ENCODE measurements at regions not wholly inside any gene's neighbourhood (a gene's known extent, or its start where the extent isn't known, plus 50 kb on each side); places are given as distances from the start of the nearest gene placed in this dataset.

DNA sequence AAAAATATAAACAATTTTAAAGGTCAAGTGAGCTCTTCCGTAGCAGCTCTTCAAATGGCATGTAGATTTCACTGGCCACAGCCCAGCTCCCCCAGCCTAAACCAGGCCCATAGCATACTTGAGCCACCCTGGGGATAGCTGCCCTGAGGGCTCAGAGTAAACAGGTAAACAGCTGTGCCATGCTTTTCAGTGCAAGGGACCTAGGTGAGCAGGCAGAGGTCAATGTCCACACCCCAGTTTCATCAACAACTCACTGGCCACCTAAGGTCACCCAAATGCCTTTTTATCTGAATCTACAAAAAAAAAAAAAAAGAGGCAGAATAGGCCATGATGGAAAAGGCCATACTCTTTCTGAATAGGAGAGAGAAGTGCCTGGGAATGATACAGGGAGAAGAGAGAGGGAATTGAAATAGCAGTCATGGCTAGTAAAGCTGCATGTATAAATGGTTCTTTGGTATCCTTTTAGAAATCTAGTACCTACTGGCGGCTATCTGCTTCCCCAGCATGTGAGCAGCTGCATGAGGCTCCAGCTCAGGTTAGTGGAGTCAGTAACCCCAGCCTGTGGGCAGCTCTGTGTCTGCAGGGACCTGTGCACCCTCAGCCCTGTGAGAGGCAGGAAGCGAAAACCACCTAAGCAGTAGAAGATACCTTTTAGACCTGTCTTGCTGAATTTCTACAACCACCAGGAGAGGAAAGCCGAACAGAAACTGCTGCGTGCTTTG lies 77.0 kb downstream of the FOXA2 start (continued):
- TF ChIP-seq ZNF790 (CRISPR knock-in tag; IDR thresholded peaks at IDR 0.05; ENCODE audit: borderline replicate concordance): no peak
- no peak for TF ChIP-seq ZNF629 (CRISPR knock-in tag; conservative IDR thresholded peaks at IDR 0.05)
- TF ChIP-seq YY1 (IDR thresholded peaks at IDR 0.05; ENCODE audit: insufficient read depth, insufficient replicate concordance, low read depth, low read length): peak; percentile 11
- TF ChIP-seq, protein P1, sequence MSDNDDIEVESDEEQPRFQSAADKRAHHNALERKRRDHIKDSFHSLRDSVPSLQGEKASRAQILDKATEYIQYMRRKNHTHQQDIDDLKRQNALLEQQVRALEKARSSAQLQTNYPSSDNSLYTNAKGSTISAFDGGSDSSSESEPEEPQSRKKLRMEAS (IDR thresholded peaks at IDR 0.05): peak; percentile 87
- TF ChIP-seq ZNF333 (CRISPR knock-in tag; IDR thresholded peaks at IDR 0.05; ENCODE audit: borderline replicate concordance): no peak
- TF ChIP-seq HMGA1 (CRISPR knock-in tag; conservative IDR thresholded peaks at IDR 0.05): no peak
- TF ChIP-seq TEAD2 (CRISPR knock-in tag; IDR thresholded peaks at IDR 0.05): no peak
- TF ChIP-seq TBP (CRISPR knock-in tag; IDR thresholded peaks at IDR 0.05): no peak
- no peak for TF ChIP-seq FOSL1 (CRISPR knock-in tag; IDR thresholded peaks at IDR 0.05; ENCODE audit: borderline replicate concordance)
- TF ChIP-seq, protein P2, sequence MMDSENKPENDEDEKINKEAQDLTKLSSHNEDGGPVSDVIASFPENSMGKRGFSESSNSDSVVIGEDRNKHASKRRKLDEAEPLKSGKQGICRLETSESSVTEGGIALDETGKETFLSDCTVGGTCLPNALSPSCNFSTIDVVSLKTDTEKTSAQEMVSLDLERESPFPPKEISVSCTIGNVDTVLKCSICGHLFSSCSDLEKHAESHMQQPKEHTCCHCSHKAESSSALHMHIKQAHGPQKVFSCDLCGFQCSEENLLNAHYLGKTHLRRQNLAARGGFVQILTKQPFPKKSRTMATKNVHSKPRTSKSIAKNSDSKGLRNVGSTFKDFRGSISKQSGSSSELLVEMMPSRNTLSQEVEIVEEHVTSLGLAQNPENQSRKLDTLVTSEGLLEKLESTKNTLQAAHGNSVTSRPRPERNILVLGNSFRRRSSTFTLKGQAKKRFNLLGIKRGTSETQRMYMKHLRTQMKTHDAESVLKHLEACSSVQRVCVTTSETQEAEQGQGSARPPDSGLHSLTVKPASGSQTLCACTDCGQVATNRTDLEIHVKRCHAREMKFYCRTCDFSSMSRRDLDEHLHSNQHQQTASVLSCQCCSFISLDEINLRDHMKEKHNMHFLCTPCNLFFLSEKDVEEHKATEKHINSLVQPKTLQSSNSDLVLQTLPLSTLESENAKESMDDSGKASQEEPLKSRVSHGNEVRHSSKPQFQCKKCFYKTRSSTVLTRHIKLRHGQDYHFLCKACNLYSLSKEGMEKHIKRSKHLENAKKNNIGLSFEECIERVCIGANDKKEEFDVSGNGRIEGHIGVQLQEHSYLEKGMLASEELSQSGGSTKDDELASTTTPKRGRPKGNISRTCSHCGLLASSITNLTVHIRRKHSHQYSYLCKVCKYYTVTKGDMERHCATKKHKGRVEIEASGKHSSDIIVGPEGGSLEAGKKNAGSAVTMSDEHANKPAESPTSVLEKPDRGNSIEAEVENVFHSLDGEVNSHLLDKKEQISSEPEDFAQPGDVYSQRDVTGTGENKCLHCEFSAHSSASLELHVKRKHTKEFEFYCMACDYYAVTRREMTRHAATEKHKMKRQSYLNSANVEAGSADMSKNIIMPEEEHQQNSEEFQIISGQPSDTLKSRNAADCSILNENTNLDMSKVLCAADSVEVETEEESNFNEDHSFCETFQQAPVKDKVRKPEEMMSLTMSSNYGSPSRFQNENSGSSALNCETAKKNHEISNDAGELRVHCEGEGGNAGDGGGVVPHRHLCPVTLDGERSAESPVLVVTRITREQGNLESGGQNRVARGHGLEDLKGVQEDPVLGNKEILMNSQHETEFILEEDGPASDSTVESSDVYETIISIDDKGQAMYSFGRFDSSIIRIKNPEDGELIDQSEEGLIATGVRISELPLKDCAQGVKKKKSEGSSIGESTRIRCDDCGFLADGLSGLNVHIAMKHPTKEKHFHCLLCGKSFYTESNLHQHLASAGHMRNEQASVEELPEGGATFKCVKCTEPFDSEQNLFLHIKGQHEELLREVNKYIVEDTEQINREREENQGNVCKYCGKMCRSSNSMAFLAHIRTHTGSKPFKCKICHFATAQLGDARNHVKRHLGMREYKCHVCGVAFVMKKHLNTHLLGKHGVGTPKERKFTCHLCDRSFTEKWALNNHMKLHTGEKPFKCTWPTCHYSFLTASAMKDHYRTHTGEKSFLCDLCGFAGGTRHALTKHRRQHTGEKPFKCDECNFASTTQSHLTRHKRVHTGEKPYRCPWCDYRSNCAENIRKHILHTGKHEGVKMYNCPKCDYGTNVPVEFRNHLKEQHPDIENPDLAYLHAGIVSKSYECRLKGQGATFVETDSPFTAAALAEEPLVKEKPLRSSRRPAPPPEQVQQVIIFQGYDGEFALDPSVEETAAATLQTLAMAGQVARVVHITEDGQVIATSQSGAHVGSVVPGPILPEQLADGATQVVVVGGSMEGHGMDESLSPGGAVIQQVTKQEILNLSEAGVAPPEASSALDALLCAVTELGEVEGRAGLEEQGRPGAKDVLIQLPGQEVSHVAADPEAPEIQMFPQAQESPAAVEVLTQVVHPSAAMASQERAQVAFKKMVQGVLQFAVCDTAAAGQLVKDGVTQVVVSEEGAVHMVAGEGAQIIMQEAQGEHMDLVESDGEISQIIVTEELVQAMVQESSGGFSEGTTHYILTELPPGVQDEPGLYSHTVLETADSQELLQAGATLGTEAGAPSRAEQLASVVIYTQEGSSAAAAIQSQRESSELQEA (CRISPR knock-in tag; IDR thresholded peaks at IDR 0.05; ENCODE audit: not compliant biosample characterization): no peak
- TF ChIP-seq NONO (IDR thresholded peaks at IDR 0.05): no peak
- TF ChIP-seq NONO (CRISPR knock-in tag; conservative IDR thresholded peaks at IDR 0.05): no peak
- peak; percentile 52; the same call in 1 of the 2 replicates for TF ChIP-seq ZNF230 (CRISPR knock-in tag; IDR thresholded peaks at IDR 0.05)
- TF ChIP-seq BHLHE40 (IDR thresholded peaks at IDR 0.05; ENCODE audit: low read length): no peak
- TF ChIP-seq ZNF317 (CRISPR knock-in tag; IDR thresholded peaks at IDR 0.05): 0 out of 2 replicates have a peak, but pooled peaks have one; percentile 25
- no peak for TF ChIP-seq ZNF234 (CRISPR knock-in tag; conservative IDR thresholded peaks at IDR 0.05)
- no peak for TF ChIP-seq ZNF746 (CRISPR knock-in tag; IDR thresholded peaks at IDR 0.05)
- TF ChIP-seq, protein P3, sequence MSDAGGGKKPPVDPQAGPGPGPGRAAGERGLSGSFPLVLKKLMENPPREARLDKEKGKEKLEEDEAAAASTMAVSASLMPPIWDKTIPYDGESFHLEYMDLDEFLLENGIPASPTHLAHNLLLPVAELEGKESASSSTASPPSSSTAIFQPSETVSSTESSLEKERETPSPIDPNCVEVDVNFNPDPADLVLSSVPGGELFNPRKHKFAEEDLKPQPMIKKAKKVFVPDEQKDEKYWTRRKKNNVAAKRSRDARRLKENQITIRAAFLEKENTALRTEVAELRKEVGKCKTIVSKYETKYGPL (CRISPR knock-in tag; IDR thresholded peaks at IDR 0.05): no peak
- no peak for TF ChIP-seq ZNF550 (CRISPR knock-in tag; IDR thresholded peaks at IDR 0.05; ENCODE audit: borderline replicate concordance)

Data from HepG2 (cell line).